GM19463 (cell line): ENCODE measurements at regions not wholly inside any gene's neighbourhood (a gene's known extent, or its start where the extent isn't known, plus 50 kb on each side); places are given as distances from the start of the nearest gene placed in this dataset.

Source experiments
- ATAC-seq: cut with Tn5 transposase; IDR thresholded peaks from one replicate; pipeline ENCODE4 v1.9.1; 2021; ENCODE audit warnings: mild to moderate bottlenecking, moderate library complexity; ENCODE audit not compliant: unreplicated experiment

DNA sequence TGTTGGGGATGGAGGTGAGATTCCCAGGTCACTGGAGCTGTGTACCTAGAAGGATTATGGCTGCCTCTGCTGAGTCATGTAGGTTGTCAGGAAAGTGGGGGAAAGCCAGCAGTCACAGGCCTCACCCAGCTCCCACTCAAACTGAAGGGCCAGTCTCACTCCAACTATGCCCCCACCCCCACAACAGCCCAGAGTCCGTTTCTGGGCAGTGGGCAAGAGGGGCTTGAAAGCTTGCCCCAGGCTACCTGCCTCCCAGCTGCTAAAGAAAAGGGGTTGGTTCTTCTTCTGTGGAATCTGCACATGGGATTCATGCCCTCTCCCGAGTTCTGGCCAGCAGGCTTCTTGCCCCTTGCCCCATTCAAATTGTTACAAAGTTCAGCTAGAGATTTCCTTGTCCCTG is 116.0 kb upstream of the PGRMC2 start:
- no peak for ATAC-seq

GRCh38 chr4:128394778-128395177 is 107.2 kb upstream of the PGRMC2 start:
- no peak for ATAC-seq

DNA sequence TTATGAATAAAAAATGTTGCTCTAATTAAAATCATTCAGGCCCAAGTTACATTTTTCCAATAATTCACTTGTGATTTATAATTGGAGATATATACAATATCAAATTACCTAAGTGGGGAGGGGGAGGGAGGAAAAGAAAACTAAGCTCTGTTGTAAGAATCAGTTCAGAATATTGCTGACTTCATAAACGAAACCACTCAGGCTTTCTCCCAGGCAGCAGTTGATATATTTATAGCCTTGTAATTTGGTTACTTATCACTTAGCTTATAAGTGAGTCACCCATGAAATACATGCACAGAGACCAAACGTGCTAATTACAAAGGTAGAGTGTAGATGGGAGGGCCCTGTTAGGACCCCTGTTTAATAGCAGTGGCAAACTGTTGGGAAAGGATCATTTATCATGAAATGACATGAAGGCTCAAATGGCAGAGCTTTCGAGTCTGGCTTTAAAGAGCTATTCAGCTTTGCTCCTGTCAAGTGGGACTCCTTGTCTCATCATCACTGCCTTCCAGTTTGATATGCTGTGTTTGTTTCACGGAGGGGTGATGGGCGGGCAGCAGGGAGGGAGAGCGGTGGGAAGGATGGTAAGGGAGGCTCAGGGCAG is 105.6 kb upstream of the PGRMC2 start:
- peak; percentile 71 for ATAC-seq

GRCh38 chr4:128390475-128390996 is 102.9 kb upstream of the PGRMC2 start:
- no peak for ATAC-seq

DNA sequence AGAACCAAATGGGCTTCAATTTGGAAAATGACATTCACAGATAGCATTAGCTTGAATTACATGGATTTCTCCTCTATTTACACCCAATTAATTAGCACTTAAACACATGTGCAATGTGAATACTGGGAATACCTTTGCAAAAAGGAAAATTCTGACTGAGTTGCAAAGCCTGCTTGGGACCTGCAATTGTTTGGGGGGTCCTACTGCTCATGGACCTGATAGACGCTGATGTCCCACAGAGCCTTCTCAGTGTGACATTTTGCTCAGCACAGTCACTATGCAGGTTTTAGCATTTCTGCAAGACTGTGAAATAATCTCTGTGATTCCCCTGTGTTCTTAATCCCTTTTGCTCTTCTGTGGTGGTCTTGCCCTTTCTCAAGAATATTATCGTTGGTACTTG is 101.2 kb upstream of the PGRMC2 start:
- ATAC-seq: no peak

- ATAC-seq: no peak
Measured at GRCh38 chr4:128388352-128388630, 100.7 kb upstream of the PGRMC2 start.

DNA sequence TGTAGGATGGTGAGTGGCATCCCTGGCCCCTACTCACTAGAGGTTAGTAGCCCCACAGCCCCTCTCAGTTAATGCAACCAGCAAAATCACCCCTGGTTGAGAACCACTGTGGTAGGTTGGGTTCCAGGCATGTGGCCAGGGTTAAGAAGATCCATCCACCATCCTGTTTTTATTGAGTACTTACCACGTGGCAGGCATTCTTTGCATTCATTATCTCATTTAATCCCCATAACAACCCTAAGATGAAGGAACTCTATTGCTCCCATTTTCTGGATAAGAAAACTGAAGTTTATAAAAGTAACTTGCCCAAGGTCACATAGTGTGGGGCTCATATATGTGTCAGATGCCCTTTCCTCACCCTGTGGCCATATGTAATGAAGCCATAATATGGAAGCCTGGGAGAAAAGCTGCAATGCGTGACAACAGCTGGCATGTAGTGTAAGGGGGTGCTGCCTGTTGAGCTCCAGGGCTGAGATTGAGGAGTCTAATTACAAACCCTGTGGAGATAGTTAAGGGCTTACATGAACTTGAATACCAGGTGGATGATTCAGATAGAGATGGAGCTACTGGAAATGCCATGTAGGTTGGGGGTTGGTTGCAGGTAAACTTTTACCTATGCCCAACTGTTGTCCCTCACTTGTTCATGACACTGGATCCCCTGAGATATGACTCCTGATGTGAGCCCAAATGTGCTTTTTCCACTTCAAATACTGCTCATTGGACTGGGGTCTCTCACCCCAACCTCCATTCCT is 100.2 kb upstream of the PGRMC2 start:
- no peak for ATAC-seq

- ATAC-seq: peak; percentile 61
Measured at GRCh38 chr4:128386761-128387599, 99.4 kb upstream of the PGRMC2 start.

- ATAC-seq: no peak
Measured at GRCh38 chr4:128385683-128386304, 98.2 kb upstream of the PGRMC2 start.

DNA sequence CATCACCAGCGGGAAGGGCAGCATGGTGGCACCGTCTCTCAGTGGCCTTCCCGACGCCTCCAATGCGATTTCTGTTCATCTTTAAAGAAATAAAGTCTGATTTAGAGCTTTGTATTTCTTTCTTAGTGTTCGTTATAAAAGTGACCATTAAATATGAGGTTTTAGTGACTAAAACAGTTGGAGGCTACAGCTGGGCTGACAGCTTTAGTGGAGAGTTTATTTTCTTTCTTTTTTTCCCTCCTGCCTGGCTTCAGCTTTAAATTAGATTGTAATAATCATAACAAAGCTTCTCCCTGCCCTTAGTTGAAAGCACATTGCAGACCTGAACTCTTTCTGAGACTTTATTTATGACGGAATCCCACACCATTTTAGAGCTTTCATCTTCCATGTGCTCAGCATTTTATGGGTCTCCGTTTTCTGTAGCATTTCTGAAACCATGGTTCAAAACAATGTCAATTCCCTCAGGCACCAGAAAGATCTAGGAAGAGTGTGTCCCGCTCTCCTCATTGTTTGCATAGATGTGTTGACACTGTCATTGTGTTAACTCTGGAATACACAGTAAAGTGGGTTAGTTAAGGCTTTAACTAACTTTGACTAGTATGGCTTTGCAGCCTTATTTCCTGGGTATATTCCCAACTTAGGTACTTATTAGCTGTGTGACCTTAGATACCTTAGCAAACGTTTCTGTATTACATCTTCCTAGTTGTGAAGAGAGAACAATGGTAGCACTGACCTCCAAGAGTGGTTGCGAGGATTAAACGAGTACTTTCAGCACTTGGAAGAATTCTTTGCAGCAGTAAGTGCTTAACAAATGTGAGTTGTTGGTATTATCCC is 97.4 kb upstream of the PGRMC2 start:
- ATAC-seq: no peak

GRCh38 chr4:128384091-128384520 is 96.5 kb upstream of the PGRMC2 start:
- no peak for ATAC-seq

DNA sequence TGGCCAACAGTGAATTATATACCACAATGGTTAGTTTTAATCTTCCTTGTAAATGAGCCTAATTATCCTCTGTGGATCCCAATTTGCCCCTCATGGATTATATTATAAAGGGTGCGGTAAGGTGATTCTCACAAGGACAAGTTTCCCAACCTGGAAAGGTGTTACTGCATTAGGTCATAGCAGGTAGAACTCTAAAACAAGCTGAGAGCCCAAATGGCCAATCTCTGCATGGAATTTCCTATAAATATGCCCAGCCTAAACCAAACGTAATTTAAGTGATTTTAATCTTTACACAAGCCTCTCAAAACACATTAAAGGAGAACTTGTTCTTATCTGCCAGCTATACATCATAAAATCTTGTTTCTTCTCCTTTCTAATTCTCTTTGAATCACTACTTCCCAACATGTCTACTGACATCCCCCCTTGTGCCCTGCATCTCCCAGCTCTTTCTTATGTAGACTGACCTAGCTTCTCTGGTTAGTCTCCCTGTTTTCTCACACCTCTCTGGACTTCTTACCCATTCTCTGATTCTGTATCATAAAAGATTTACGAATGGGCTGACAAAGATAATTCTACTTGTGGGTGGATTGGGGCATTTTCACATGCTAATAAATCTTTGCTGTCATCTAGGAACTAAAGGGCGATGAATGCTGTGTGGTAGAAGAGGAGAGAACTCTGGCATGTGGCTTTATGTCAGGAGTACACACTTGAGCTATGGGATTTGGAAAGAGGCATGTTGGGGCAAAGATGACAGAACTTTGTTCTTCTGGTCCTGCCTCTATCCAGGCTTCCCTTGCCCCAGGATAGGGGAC is 94.3 kb upstream of the PGRMC2 start:
- no peak for ATAC-seq

DNA sequence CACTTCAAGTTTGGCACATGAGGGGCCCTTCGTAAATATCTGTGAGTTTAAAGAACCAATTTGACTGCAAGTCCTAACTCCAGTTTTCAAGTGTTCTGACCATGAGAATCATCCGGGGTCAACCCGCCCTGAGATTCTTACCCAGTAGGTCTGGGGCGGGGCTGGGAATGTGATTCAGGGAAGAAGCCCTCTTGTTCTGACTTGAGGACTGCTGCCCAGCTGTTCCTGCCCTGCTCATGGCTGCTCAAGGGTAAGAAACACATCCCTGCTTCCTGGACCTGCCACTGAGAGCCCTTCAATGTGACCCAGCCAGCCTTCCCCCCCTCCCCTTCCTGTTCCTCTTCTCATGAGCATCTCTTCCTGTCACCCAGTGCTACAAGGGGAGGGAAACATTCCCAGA is 92.7 kb upstream of the PGRMC2 start:
- no peak for ATAC-seq

DNA sequence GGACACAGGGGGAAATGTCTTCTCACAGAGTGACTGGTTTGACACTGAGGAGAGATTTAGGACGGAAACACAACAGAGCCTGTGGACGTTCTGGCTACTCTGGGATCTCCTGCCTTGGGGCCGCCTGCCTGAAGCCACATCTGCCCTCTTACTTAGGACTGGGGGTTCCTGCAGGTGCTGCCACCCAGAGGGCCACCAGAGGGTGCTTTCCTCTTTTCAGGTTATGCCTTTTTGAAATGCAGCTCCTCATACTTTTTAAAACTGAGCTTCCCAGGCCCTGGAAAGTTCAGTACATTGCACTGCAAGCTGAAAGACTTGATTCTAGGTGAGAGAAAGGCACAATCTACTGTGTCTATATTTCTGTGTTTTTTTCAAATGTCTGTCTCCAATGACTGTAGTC is 92.2 kb upstream of the PGRMC2 start:
- ATAC-seq: no peak

DNA sequence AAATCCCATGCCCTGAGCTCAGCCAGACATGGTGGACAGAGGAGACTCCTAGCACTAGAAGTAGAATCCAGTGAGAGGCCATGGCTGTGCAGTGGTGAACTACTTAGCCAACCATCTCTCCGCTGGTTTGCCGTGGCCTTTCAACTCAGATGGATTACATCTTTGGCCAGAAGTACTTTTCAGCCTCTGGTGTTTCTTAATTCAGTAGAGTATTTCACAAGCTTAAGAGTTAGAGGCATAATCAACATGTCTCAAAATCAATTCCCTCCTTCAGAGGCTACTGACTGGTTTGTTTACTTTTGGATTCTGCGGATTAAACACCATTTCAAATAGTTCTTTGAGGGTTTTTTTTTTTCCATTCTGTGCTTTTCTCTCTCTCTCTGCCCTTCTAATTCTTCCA is 91.1 kb upstream of the PGRMC2 start:
- no peak for ATAC-seq

GRCh38 chr4:128376958-128377357 is 89.3 kb upstream of the PGRMC2 start:
- no peak for ATAC-seq

GRCh38 chr4:128376303-128376702 is 88.7 kb upstream of the PGRMC2 start:
- no peak for ATAC-seq

DNA sequence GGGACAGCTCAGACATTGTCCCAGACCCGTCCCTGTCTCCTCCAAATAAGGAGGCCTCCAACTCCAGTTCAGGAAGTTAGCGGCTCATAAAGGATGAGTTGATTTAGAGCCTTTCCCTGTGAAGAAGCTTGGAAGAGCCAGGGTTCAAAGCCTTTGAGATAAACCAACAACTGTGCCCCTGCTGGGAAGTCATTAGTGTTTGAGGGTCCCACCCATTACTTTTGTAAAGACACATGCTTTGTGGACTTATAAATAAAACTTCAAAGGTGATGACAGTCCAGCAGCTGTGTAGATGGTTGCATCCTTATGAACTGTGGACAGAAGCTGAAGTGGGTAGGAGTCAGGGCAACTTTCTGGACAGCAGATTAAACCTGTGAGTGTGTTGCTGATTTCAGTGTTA is 86.0 kb upstream of the PGRMC2 start:
- ATAC-seq: no peak

GRCh38 chr4:128371876-128372275 is 84.3 kb upstream of the PGRMC2 start:
- ATAC-seq: no peak
